Osteocyte (in vitro differentiated cells): ENCODE measurements at regions not wholly inside any gene's neighbourhood (a gene's known extent, or its start where the extent isn't known, plus 50 kb on each side); places are given as distances from the start of the nearest gene placed in this dataset.
"Not testable (repeated sequence)": the region's sequence is repeated elsewhere in the genome, so short reads cannot be mapped to it uniquely, and the experiment has no call there.

Source experiments
- DNase-seq: peaks from one replicate; pipeline ENCODE4 v3.0.0; 2021; ENCODE audit warnings: mixed read lengths; ENCODE audit not compliant: unreplicated experiment; ENCODE audit errors: extremely low spot score
- H3K27ac Mint-ChIP-seq: one replicate; pipeline ENCODE4 v1.8.0; 2021; ENCODE audit warnings: mild to moderate bottlenecking, mixed read lengths; ENCODE audit not compliant: unreplicated experiment
- H3K27me3 Mint-ChIP-seq: one replicate; pipeline ENCODE4 v1.8.0; 2021; ENCODE audit warnings: mixed read lengths; ENCODE audit not compliant: unreplicated experiment
- H3K36me3 Mint-ChIP-seq: one replicate; pipeline ENCODE4 v1.8.0; 2021; ENCODE audit warnings: mixed read lengths; ENCODE audit not compliant: unreplicated experiment
- H3K4me1 Mint-ChIP-seq: one replicate; pipeline ENCODE4 v1.8.0; 2021; ENCODE audit warnings: mixed read lengths; ENCODE audit not compliant: unreplicated experiment
- H3K4me3 Mint-ChIP-seq: one replicate; pipeline ENCODE4 v1.8.0; 2021; ENCODE audit warnings: mild to moderate bottlenecking, moderate library complexity, mixed read lengths; ENCODE audit not compliant: unreplicated experiment
- H3K9me3 Mint-ChIP-seq: one replicate; pipeline ENCODE4 v1.8.0; 2021; ENCODE audit warnings: mixed read lengths; ENCODE audit not compliant: unreplicated experiment
- CTCF ChIP-seq: fragments of 200-600 bp; sonication (generic); IDR thresholded peaks from 2 replicates; pipeline ENCODE4 v1.5.0; 2021; ENCODE audit warnings: antibody characterized with exemption, mild to moderate bottlenecking, moderate library complexity

GRCh38 chr5:96320797-96321196 lies 112.3 kb downstream of the PCSK1 start:
- no peak for TF ChIP-seq CTCF

GRCh38 chr5:96319981-96320739 lies 112.9 kb downstream of the PCSK1 start:
- not testable (repeated sequence) for DNase-seq, H3K36me3 Mint-ChIP-seq, H3K4me3 Mint-ChIP-seq, H3K27me3 Mint-ChIP-seq, H3K9me3 Mint-ChIP-seq
- Mint-ChIP-seq H3K4me1 (peaks cover 46% of the 10 kb centered on the region), H3K27ac (peak overlapping the region; percentile 18)

More at GRCh38 chr5:96320797-96321196, 112.3 kb downstream of the PCSK1 start:
- no peak for DNase-seq
- Mint-ChIP-seq H3K27ac (no peak overlapping the region), H3K9me3 (no peaks in the 10 kb centered on the region), H3K36me3 (peaks cover under 1% of the 10 kb centered on the region), H3K4me3 (no peak overlapping the region), H3K4me1 (peaks cover 45% of the 10 kb centered on the region), H3K27me3 (no peaks in the 10 kb centered on the region)

DNA sequence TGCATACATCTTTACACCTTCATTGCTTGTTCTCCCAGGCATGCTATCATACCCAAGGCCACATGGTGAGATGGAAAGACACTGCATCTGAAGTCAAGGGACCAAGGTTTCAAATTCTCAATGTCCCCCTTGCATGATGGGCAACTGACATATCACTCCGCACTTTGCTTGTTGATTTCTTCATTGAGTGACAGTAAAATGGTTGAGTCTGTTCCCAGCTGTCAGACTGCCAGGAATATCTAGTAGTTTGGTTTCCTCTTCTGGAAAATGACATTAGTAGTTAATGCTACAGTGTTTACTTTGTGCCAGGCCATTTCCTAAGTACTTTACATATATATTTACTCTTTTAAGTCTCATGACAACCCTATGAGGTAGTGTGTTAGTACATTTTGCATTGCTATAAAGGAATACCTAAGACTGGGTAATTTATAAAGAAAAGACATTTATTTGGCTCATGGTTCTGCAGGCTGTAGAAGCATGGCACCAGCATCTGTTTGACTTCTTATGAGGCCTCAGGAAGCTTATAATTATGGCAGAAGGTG lies 114.4 kb downstream of the PCSK1 start:
- H3K4me3 Mint-ChIP-seq, result no peak overlapping the region
- no peak overlapping the region for H3K27ac Mint-ChIP-seq
- H3K27me3 Mint-ChIP-seq, result no peaks in the 10 kb centered on the region
- no peaks in the 10 kb centered on the region for H3K36me3 Mint-ChIP-seq
- H3K4me1 Mint-ChIP-seq, result peaks cover 37% of the 10 kb centered on the region
- no peaks in the 10 kb centered on the region for H3K9me3 Mint-ChIP-seq
- no peak for DNase-seq
- no peak for TF ChIP-seq CTCF

DNA sequence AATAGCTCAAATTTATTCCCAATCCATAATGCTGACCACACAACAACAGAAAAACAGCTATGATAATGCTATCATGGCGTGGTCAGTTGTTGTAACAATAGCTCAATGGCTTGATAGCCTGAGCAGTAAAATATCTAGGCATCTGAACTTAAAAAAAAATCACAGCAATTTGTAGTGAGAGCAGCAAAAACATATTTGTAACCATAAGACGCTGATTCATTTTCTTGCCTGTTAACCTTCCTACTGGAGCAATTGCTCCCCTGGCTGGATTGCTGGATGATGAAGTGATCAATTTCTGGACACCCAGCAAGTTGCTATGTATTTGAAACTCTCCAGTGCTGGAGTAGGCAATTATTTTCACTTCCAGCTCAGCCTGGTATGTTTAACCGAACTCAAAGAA lies 115.1 kb downstream of the PCSK1 start:
- Mint-ChIP-seq H3K9me3 (no peaks in the 10 kb centered on the region), H3K4me3 (no peak overlapping the region), H3K27me3 (no peaks in the 10 kb centered on the region), H3K4me1 (peaks cover 37% of the 10 kb centered on the region), H3K36me3 (no peaks in the 10 kb centered on the region), H3K27ac (no peak overlapping the region)
- DNase-seq, result no peak
- no peak for TF ChIP-seq CTCF

- H3K27ac Mint-ChIP-seq, result no peak overlapping the region
- peaks cover 8% of the 10 kb centered on the region for H3K9me3 Mint-ChIP-seq
- H3K36me3 Mint-ChIP-seq, result peaks cover 1% of the 10 kb centered on the region
- DNase-seq, result no peak
- no peak overlapping the region for H3K4me3 Mint-ChIP-seq
- peaks cover 37% of the 10 kb centered on the region for H3K4me1 Mint-ChIP-seq
- no peak for TF ChIP-seq CTCF
- H3K27me3 Mint-ChIP-seq, result no peaks in the 10 kb centered on the region
Observed at GRCh38 chr5:96316487-96316886, 116.6 kb downstream of the PCSK1 start.
